Stomach (tissue), 4 donors: ENCODE measurements at regions not wholly inside any gene's neighbourhood (a gene's known extent, or its start where the extent isn't known, plus 50 kb on each side); places are given as distances from the start of the nearest gene placed in this dataset.

ENCODE experiments used
- CTCF ChIP-seq, 7 experiments: fragments of 450-650 bp in 4 of 7; fragments of 200-600 bp in 3 of 7; sonication (generic) in 3 of 7; IDR thresholded peaks; one replicate each; pipeline ENCODE4 v1.5.1; 2016 to 2019; ENCODE audit warnings: antibody characterized with exemption in 7 of 7, control low read depth in 2 of 7, mild to moderate bottlenecking in 1 of 7
- POLR2A ChIP-seq, 4 donors: fragments of 450-650 bp; IDR thresholded peaks; one replicate each; pipeline ENCODE4 v1.6.1; 2016; ENCODE audit warnings: antibody characterized with exemption in 4 of 4, control low read depth in 2 of 4, mild to moderate bottlenecking in 1 of 4, moderate library complexity in 1 of 4

- TF ChIP-seq CTCF (IDR thresholded peaks at IDR 0.05) (no peak), POLR2A (IDR thresholded peaks at IDR 0.05) (no peak)
Observed at GRCh38 chr1:9180111-9180819, 51.4 kb upstream of the GPR157 start.
